SKM-1 (cell line): ENCODE measurements at regions not wholly inside any gene's neighbourhood (a gene's known extent, or its start where the extent isn't known, plus 50 kb on each side); places are given as distances from the start of the nearest gene placed in this dataset.

Experiments used
- DNase-seq: peaks from one replicate; lab custom pipeline; 2025; ENCODE audit not compliant: unreplicated experiment; lab: John Stamatoyannopoulos, UW

GRCh38 chr20:60659240-60659639 is 592.8 kb upstream of the CDH4 start:
- DNase-seq: no peak

DNA sequence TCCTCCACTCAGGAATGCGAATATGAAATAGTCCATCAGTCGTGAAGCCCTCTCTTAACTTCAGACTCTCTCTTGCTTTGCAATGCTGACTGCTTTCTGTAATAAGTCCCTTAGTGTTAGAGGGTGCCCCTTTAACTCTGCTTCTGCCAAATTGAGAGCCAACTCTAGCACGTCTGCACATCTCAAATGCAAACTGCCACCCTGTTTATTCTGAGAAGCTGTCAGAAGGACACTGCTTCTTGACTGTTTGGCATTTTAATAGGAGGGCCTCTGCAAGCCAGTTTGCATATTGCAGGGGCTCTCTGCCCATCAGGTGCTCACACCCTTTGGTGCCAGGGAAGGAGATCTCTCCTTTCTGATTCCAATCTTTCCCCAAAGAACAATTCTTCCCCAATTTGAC is 589.8 kb upstream of the CDH4 start:
- DNase-seq: no peak

DNA sequence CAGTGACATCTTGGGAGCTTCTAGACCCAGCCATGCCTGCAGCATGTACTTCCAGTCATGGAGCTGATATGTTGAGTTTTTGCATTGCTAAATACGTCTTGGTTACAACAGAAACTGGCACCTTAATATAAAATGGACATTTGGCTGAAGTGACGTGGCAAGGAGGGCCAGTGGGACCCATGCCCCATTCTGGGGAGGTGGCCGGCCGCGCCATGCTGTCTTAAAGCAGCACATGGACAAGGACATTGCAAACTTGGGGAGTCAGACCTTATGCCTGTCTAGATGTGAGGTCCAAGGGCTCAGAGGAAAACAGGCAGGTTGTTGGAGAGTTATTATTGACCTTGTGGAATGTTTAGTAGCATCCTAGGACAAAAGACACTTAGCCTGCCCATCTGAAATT is 588.0 kb upstream of the CDH4 start:
- DNase-seq: no peak

GRCh38 chr20:60667641-60668040 is 584.4 kb upstream of the CDH4 start:
- DNase-seq: no peak

GRCh38 chr20:60669211-60669610 is 582.9 kb upstream of the CDH4 start:
- no peak for DNase-seq

DNA sequence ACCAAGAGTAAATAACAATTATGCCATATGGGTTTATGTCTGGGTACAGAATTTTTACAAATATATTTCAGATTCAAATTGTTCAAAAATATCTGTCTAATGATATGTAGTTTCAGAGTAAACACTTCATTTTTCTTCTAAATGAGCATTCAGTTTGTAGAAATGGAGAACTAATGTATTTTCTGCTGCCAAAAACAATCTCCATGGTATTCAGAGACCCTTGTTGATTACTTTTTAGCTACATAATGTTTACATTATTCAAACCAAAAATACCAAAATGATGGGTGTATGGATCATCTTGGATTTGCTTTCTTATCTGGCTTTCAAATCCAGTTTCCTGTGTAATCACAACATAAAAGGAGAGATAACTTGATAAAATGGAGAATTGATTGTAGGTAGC is 576.0 kb upstream of the CDH4 start:
- DNase-seq: no peak

GRCh38 chr20:60677819-60678218 is 574.2 kb upstream of the CDH4 start:
- no peak for DNase-seq

- no peak for DNase-seq
Measured at GRCh38 chr20:60680554-60680953, 571.5 kb upstream of the CDH4 start.

DNA sequence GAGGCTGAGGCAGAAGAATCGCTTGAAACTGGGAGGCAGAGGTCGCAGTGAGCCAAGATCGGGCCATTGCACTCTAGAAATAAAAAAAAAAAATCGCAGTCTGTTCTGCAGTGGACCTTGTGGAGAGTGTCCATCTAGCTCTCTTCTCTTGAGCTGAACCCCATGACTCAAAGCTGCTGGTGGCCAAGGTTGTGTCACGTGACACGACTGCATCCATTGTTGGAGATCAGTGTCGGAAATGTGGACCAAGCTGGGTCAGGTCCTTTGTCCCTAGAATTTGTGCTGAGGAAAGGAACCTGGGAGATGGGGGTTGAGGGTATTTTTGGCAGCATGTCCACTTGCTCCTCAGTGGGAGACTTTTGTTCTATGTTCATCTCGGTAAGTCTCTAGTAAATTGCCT is 564.8 kb upstream of the CDH4 start:
- DNase-seq: no peak

- no peak for DNase-seq
Measured at GRCh38 chr20:60690771-60691170, 561.3 kb upstream of the CDH4 start.

- DNase-seq: no peak
Measured at GRCh38 chr20:60691966-60692615, 560.0 kb upstream of the CDH4 start.

GRCh38 chr20:60693496-60694133 is 558.4 kb upstream of the CDH4 start:
- DNase-seq: no peak

- no peak for DNase-seq
Measured at GRCh38 chr20:60694763-60695162, 557.3 kb upstream of the CDH4 start.

DNA sequence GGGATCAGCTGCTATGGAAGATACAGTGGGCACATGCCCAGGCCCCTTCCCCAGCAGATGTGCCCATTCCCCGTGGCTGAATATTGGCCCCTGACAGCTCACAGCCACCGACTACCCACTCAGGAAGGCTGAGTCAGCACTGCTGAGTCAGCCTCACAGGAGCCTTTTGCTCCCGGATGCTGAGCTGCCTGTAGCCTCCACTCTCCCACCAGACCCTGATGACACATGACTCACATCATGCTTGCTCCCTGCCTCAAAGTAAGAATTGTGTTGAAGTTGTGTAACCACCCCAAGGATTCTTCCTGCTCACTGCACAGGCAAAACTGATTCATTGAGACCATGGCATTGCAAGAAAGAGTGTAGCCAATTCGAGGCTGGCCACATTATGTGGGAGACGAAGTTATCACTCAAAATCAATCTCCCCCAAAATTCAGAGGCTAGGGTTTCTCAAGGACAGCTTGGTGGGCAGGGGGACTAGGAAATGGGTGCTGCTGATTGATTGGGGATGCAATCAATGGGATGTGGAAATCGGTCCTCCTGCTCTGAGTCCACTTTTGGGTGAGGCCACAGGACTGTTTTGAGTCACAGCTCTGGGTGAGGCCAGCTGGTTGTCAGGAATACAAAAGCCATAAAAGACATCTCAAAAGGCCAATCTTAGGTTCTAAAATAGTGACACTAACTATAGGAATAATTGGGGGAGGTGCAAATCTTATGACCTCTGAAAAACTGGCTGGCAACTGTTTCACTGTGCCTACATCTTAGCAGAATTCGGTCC is 556.6 kb upstream of the CDH4 start:
- no peak for DNase-seq

DNA sequence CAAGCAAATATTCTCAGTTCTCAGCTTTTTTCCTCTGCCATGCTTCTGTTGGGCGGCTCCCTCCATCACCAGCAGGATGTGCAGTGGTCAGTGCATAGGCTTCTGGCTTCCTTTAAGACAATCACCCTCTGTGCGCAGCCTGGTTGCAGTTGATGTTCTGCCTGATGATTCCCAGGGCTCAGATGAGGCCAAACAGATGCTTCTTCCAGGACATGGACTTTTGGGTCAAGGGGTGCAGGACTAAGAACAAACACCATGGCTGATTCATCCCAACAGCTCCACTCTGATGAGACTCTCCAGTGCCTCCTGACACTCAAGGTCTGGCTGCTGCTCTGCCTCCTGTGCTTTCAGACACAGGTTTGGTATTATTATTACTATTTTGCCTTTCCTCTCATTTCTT is 554.8 kb upstream of the CDH4 start:
- no peak for DNase-seq

- no peak for DNase-seq
Measured at GRCh38 chr20:60700728-60701127, 551.3 kb upstream of the CDH4 start.

DNA sequence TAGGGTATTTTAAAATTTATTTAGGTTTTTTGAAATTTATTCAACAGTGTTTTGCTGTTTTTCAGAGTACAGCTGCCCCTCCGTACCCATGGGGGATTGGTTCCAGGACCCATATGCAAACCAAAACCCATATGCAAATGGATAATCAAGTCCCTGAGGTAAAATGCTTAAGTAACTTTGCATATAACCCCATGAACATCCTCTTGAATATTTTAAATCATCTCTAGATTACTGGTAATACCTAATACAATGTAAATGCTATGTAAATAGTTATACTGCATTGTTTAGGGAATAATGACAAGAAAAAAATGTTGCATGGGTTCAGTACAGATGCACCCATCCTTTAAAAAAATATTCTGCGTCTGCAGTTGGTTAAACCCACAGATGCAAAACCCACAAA is 547.9 kb upstream of the CDH4 start:
- DNase-seq: no peak

DNA sequence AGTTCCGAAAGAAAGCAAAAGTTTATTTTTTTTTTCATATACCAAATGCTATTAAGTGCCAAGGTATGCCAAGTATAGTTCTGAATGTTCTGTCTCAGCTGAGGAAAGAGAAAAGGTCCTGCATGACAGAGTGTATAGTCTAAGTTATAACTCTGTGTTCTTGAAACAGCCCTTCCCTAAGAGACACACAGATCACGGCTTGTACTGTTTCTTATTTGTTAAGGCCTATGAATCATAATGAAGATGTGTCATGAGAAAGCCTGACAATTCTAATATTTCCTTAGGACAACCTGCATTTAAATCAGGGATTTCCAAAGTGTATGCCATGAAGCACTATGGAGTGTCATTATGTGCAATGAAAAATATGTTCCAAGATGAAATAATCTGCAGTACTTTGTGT is 538.7 kb upstream of the CDH4 start:
- no peak for DNase-seq

DNA sequence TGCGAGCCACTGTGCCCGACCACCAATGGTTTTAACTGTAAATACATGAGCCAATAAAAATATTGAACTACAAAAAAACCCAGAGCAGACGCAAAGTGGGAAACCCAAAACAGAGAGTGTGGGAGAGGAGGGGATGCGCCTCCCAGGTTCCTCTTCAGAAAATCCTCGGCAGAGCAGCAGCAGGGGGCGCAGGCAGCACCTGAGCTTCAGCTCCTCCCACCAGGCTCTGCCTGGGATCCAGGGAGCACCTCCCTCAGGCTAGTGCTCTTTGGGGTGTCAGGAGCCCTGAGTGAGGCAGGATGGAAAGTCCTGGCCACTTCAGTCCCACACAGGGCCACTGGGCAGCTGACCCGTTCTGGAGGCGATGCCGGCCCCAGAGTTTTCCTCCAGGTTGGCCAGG is 536.9 kb upstream of the CDH4 start:
- DNase-seq: no peak

GRCh38 chr20:60718743-60719480 is 533.1 kb upstream of the CDH4 start:
- DNase-seq: no peak

DNA sequence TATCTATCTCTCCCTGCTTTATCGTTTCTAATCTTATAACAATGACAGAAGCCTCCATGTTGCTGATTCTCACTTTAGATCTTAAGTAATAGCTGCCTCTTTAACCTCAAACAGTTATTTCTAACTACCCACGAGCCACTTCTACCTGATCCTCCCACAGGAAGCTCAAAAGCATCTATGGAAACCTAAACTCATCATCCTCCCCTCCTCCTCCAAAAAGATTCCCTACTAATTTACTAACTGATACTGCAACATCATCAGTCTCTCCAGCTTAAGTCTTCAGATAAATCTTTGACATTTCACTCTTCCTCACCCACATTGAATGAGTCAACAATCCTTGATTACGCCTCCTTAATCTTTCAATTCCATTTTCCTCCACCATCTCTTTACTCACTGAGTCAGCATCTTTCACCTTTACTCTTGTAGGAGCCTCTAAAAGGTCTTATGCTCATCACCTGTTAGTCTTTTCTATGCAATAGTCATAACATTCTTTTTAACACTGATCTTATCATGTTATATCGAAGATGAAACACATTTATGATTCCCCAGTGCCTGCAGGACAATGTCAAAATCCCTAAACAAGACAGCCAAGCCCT is 526.7 kb upstream of the CDH4 start:
- no peak for DNase-seq
